M059J (cell line): ENCODE measurements at regions not wholly inside any gene's neighbourhood (a gene's known extent, or its start where the extent isn't known, plus 50 kb on each side); places are given as distances from the start of the nearest gene placed in this dataset.

Experiments used
- DNase-seq: peaks from one replicate; pipeline ENCODE4 v3.0.0-alpha.2; 2012; ENCODE audit warnings: low read depth

DNA sequence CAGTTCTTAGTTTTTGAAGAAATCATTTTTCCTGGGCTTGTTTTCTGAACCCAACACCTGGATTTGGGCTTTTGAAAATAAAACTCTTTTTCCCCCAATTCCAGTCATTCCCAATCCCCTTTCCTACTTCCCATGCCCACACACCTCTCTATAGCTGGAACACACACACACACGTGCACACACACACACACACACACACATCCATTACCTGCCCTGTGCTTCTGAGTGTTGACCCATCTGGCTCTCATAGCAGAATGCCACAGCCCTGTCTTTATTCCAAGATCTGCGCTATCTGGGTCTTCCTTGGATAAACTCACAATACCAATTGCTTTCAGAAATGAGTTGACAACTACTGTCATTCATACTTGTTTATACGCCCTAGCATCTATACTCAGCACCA lies 54.9 kb upstream of the C4orf54 start:
- no peak for DNase-seq

DNA sequence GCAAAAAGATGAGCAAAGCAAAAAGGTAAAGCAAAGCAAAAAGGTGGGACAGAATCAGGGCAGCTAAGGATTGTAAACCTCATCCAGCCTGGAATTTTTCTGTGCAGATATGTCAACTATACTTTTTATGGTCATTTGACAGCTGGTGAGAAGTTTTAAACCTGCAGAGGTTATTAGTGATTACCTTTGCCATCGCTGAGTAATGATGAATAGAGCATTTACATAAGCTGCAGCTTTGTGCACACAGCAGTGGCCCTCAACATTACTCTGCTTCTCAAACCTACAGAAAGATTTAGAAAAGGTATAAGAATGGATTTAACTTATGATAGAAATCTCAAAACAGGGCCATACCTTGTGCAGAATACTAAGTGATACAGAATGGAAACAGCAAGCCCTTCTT lies 54.5 kb upstream of the C4orf54 start:
- DNase-seq = no peak

DNA sequence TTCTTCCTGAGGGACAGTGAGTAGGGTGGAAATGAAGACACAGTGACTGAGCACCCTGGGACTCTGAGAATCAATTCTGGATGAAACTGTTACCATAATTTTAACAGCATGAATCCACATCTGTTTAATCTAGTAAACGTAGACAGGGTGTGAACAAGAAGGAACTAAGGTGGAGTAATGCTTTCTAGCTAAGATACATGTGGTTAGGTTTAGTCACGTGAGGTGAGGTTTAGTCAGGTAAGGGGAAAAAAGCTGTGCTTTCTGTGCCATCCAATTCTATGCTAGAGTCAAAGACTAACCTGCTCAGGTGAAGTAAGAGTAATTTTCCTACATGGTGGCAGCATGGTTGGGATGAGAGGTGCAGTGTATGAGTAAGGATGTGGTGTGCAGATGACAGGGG lies 54.0 kb upstream of the C4orf54 start:
- DNase-seq = no peak

DNA sequence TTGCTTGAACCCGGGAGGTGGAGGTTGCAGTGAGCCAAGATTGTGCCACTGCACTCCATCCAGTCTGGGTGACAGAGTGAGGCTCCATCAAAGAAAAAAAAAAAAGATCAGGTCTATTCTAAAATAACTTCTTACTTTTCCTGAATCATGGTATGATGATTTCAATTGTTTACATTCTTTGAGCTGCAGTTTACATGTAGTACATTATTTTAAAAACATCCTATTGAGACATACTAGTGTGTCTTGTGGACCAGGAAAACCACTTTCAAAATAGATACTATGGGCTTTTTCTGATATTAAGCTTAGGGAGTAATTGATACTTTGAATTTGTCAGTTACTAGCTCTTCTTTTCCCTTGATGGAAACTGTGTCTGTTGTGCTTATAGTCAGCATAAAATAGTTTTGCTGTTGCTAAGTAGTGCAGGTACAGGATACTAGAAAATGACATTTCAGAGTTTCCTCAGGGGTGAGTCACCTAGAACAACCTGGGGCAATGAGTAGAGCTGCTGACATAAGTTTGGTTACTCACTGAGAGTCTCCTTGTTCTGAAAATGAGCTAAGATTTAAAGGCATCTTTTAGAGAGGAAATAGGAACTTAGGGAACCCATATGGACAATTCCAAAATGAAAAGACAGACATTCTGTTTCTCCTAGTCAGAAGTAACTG lies 53.2 kb upstream of the C4orf54 start:
- peak; percentile 83 for DNase-seq

DNA sequence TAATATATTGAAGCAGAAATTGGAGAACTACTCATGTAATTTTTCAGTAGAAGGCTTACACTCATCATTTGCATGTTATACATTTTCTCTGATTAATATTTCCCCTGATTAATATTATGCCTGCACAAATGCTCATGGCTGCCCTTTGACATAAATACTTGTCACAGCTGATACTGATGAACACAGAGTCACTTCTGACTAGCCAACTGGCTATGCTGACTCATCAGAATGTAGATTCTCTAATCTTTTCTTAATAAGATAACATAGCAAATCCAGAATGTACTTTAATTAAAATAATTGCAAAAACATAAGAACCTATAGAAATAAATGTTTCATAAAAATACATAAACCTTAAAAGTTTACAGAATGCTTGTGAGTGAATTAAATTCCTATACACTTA lies 52.4 kb upstream of the C4orf54 start:
- DNase-seq = no peak

DNA sequence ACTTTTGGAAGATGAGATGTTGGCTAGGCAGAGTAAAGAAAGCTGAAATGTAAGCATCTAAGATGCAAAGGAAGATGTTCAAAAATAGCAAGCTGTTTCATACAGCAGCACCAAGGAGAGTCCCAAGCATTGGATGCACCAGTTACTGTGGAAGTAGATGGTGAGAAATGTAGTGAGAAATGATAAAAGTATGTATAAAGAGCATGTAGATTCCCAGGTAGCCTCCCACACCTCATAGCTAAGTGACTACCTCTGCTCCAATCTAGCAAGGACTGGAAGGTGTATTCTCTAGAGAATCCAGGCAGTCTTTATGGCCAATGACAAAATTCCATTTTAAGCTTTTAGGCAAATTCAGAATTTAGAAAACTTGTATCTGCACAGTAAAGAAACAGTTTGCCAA lies 50.9 kb upstream of the C4orf54 start:
- no peak for DNase-seq
